ENCODE measurements at regions not wholly inside any gene's neighbourhood (a gene's known extent, or its start where the extent isn't known, plus 50 kb on each side); places are given as distances from the start of the nearest gene placed in this dataset.
A peak's percentile ranks its signal among the peaks of the same experiment; 100 is the strongest.

- DNase-seq: no peak
- no peak for ATAC-seq
- intact Hi-C loops (cut with DNase I): no loop called here
These were observed 166.4 kb upstream of the AFF2 start for GRCh38 chrX:148333989-148334388.

- no peak for ATAC-seq
- intact Hi-C loops (cut with DNase I): no loop called here
- no peak for DNase-seq
These were observed 162.5 kb upstream of the AFF2 start for GRCh38 chrX:148337873-148338272.

- intact Hi-C loops (cut with DNase I): no loop called here
- ATAC-seq (no peak), DNase-seq (no peak)
These were observed 145.5 kb upstream of the AFF2 start for GRCh38 chrX:148354916-148355315.

- ATAC-seq (no peak), DNase-seq (no peak)
- intact Hi-C loops (cut with DNase I): no loop called here
These were observed 138.8 kb upstream of the AFF2 start for GRCh38 chrX:148361641-148362040.

- intact Hi-C loops (cut with DNase I): no loop called here
- ATAC-seq (no peak), DNase-seq (no peak)
These were observed 136.8 kb upstream of the AFF2 start for GRCh38 chrX:148363471-148364235.

- intact Hi-C loops (cut with DNase I): no loop called here
- ATAC-seq (no peak), DNase-seq (no peak)
These were observed 135.2 kb upstream of the AFF2 start for GRCh38 chrX:148365233-148365632.

- no peak for DNase-seq
- no peak for ATAC-seq
- intact Hi-C loops (cut with DNase I): no loop called here
These were observed 129.1 kb upstream of the AFF2 start for GRCh38 chrX:148371291-148371690.

- DNase-seq (no peak), ATAC-seq (no peak)
- intact Hi-C loops (cut with DNase I): no loop called here
These were observed 127.5 kb upstream of the AFF2 start for GRCh38 chrX:148372925-148373324.

GRCh38 chrX:148376342-148376741 lies 124.1 kb upstream of the AFF2 start:
- intact Hi-C loops (cut with DNase I): no loop called here
- ATAC-seq (no peak), DNase-seq (no peak)

- ATAC-seq (no peak), DNase-seq (no peak)
- intact Hi-C loops (cut with DNase I): no loop called here
These were observed 120.3 kb upstream of the AFF2 start for GRCh38 chrX:148380107-148380506.

GRCh38 chrX:148380650-148381561 lies 119.5 kb upstream of the AFF2 start:
- intact Hi-C loops (cut with DNase I): no loop called here
- ATAC-seq: peak in 1 of 2 donors; percentile 55

GRCh38 chrX:148381603-148382002 lies 118.8 kb upstream of the AFF2 start:
- DNase-seq (no peak), ATAC-seq (no peak)
- intact Hi-C loops (cut with DNase I): no loop called here

More at GRCh38 chrX:148380650-148381561, 119.5 kb upstream of the AFF2 start:
- DNase-seq: no peak

GRCh38 chrX:148382983-148383382 lies 117.4 kb upstream of the AFF2 start:
- intact Hi-C loops (cut with DNase I): no loop called here
- ATAC-seq: no peak
- no peak for DNase-seq

- DNase-seq (no peak), ATAC-seq (no peak)
- intact Hi-C loops (cut with DNase I): no loop called here
These were observed 114.9 kb upstream of the AFF2 start for GRCh38 chrX:148385471-148385870.

- intact Hi-C loops (cut with DNase I): no loop called here
These were observed 110.8 kb upstream of the AFF2 start for GRCh38 chrX:148389629-148390028.

GRCh38 chrX:148412006-148412405 lies 88.4 kb upstream of the AFF2 start:
- DNase-seq (no peak), ATAC-seq (no peak)
- intact Hi-C loops (cut with DNase I): no loop called here

More at GRCh38 chrX:148389629-148390028, 110.8 kb upstream of the AFF2 start:
- DNase-seq (no peak), ATAC-seq (no peak)

- intact Hi-C loops (cut with DNase I): no loop called here
- DNase-seq (no peak), ATAC-seq (no peak)
These were observed 84.3 kb upstream of the AFF2 start for GRCh38 chrX:148416142-148416541.

- intact Hi-C loops (cut with DNase I): no loop called here
- no peak for ATAC-seq
- no peak for DNase-seq
These were observed 83.5 kb upstream of the AFF2 start for GRCh38 chrX:148416931-148417330.

GRCh38 chrX:148417934-148418333 lies 82.5 kb upstream of the AFF2 start:
- intact Hi-C loops (cut with DNase I): no loop called here
- no peak for DNase-seq
- ATAC-seq: no peak

GRCh38 chrX:148422526-148422925 lies 77.9 kb upstream of the AFF2 start:
- intact Hi-C loops (cut with DNase I): no loop called here
- DNase-seq (no peak), ATAC-seq (no peak)

All from left cardiac atrium (tissue), 4 donors.